ENCODE measurements at regions not wholly inside any gene's neighbourhood (a gene's known extent, or its start where the extent isn't known, plus 50 kb on each side); places are given as distances from the start of the nearest gene placed in this dataset.

- TF ChIP-seq, protein P1, sequence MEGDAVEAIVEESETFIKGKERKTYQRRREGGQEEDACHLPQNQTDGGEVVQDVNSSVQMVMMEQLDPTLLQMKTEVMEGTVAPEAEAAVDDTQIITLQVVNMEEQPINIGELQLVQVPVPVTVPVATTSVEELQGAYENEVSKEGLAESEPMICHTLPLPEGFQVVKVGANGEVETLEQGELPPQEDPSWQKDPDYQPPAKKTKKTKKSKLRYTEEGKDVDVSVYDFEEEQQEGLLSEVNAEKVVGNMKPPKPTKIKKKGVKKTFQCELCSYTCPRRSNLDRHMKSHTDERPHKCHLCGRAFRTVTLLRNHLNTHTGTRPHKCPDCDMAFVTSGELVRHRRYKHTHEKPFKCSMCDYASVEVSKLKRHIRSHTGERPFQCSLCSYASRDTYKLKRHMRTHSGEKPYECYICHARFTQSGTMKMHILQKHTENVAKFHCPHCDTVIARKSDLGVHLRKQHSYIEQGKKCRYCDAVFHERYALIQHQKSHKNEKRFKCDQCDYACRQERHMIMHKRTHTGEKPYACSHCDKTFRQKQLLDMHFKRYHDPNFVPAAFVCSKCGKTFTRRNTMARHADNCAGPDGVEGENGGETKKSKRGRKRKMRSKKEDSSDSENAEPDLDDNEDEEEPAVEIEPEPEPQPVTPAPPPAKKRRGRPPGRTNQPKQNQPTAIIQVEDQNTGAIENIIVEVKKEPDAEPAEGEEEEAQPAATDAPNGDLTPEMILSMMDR (IDR thresholded peaks at IDR 0.05; ENCODE audit: low read depth, low read length) = no peak
- TF ChIP-seq, protein P2, sequence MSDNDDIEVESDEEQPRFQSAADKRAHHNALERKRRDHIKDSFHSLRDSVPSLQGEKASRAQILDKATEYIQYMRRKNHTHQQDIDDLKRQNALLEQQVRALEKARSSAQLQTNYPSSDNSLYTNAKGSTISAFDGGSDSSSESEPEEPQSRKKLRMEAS (IDR thresholded peaks at IDR 0.05; ENCODE audit: low read depth, low read length) = no peak
- no peak for TF ChIP-seq POLR2A (IDR thresholded peaks at IDR 0.05; ENCODE audit: extremely low read depth, insufficient read length)
These were observed 50.4 kb upstream of the XPO1 start for GRCh38 chr2:61588566-61588965.

Measured in NB4 (cell line).